HG03354 (cell line): ENCODE measurements at regions not wholly inside any gene's neighbourhood (a gene's known extent, or its start where the extent isn't known, plus 50 kb on each side); places are given as distances from the start of the nearest gene placed in this dataset.

Source experiments
- ATAC-seq: cut with Tn5 transposase; IDR thresholded peaks from one replicate; pipeline ENCODE4 v1.9.1; 2021; ENCODE audit warnings: mild to moderate bottlenecking; ENCODE audit not compliant: unreplicated experiment, poor library complexity, severe bottlenecking

DNA sequence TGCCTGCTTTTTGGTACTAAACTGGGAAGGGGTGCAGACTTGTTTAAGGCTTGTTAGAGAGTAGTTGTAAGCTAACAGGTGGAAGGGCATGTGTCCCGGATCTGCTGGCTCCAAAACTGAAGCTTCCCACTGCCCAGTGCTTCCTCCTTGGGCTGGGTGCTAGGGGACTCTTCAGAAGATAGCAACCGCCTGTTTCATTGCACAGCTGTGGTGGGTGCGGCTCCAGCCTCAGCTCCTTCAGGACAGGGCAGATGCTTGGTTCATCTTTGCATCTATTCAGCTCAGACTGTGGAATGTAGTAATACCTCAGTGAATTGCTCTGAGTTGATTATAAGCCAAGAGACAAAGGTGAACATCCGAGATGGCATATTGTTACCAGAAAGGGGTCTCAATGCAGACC, 527.1 kb downstream of the TYW1 start:
- ATAC-seq: no peak

DNA sequence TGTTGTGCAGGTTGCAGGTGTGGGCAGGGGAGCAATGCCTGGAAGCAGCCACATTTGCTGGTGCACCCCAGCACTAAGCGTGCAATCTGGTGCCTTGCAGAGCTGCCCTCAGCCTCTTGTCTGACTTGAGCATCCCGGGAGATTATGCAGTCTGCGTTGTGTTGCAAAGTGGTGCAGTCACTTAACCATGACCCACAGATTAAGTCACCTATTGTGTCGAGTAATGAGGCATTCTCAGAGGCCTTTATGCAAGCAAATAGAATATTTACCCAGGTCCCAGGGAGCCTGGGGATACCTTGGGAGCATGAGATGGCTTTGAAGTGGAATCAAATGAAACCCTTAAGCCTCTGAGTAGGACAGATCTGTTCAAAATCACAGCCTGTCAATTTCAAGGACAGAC, 529.0 kb downstream of the TYW1 start:
- ATAC-seq: no peak

DNA sequence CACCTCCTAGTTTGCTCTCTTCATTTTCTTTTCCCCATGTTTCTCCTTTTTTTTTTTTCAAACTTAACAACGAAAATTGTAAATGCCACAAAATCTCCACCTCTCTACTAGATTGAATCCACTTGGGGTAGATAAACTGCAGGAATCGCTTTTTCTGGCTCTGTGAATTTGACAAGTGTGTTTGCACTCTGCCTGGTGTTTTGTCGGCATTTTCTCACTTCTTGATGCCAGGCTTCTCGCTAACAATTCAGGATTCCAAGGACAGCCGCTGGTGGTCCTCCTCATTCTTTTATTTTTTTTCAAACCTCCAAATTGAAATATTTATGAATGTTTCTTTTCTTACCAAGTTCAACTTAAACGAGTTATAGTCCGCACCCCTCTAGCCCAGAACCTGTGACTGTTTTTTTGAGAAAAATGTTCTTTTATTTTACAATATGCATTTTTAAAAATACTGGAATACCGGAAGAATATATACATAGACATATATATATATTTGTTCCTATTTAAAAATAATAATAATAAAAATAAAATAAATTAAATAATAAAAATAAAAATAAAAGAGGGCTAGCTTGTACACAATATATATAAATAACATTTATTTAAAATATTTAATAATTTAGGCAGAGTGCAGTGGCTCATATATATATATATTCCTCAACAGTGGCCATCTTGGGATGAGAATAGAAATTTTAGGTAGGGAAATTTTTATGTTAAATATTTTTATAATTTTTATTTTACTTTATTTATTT, 538.8 kb downstream of the TYW1 start:
- ATAC-seq: no peak

DNA sequence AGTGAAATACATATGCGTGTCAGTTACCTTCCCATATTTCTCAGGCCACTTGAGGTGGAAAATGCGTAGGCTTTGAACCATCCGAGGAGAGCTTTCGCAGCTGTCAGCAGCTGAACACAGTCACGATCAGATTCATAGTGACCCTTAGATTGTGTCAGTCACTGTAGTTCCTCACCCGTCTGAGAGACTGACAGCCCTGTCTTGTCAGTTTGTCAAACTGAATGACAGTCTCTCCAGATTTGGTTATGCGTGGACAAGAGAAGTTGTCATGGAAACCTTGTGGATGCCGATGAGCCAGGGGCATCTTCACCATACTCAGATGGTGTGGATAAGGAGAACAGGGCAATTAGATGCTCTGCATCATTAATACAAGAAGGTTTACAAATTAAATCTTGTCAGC, 546.3 kb downstream of the TYW1 start:
- ATAC-seq: no peak

DNA sequence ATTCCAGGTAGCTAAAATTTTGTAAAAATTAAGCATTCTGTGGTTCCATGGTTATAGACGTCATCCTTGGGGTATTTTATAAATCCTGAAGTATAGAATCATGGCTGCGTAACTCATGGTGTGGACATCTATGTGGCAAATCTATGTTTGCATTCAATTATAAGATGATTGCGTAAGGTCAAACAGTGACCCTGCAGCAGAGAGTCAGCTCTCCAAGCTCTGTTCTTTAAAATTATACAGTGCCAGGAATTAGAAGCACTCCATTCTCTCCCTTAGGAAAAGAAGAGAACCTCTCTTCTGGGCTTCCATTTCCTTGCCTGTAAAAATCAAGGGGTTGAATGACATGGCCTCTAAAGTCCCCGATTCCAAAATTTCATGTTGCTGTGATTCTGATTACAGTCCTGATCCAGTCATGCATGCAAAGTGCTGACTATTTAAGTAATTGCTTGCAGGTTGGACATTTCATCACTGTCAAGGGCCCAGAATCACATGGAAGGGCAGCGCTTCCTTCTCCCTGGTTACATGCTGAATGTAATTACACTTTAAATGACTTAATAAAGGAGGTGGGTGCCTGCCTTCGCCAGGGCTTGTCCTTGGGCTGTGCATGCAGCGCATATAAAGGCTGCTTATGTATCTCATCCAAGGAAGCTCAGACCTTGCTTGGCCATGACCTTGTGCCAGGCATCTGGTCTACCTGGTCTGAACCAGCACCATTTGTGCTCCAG, 550.7 kb downstream of the TYW1 start:
- ATAC-seq: no peak

DNA sequence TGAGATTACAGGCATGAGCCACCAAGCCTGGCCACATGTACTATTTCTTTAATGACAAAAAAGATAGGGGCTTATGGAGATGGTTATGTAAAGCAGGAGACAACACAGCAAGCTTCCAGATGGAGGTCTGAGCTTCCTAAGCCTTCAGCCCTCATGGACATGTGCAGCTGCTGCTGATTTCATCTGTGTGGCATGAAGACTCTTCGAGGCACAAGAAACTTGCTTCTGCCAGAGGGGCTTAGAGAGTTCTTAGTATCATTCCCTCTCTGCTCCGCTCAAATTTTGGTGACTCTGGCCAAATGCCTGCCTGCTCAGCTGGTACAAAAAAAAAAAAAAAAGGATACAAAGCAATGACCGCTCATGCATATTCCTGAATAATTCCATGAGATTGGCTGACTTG, 552.5 kb downstream of the TYW1 start:
- ATAC-seq: no peak

DNA sequence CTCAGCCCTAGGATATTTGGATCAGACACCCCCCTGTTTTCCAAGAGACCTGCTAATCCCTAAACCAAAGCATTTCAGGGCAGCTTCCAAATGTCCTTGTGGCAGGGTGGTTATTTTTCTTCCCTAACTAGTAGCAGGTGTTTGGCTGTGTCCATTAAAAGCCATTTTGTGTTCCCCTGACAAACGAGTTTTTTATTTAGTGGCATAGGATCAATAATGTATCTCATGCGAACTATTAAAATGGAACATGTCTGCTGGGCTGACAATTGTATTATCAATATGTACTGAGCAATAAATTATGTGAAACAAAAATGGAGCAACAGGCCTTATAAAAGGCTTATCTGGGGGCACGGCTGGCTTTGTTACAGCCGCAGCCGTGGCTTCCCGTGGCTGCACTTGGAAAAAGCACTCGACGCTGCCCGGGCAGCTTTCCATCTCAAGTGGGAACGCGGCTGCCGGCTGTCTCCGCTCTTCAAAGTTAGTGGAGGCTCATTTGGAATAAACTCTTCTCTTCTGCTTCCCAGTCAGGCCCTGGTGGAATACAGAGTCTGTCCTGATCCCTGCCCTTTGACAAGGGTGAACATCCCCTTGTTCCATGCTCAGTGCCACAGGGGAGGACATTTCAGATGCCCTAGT, 554.3 kb downstream of the TYW1 start:
- ATAC-seq: no peak

DNA sequence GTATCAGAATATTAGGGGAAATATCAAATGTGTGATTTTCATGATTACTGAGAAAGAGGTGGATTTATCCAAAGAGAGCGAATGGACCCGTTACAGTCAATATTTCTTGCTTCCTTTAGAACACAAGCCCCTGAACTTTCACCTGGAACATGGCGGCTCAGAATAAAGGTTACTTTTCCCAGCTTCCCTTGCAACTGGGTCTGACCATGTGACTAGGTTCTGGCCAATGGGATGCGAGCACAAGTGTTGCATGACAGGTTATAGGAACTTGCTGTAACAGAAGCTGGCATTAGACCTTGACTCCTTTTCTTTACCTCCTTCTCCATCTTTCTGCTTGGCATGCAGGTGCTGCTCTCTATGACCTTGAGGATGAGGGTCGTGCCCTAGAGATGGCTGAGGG, 556.1 kb downstream of the TYW1 start:
- ATAC-seq: no peak

DNA sequence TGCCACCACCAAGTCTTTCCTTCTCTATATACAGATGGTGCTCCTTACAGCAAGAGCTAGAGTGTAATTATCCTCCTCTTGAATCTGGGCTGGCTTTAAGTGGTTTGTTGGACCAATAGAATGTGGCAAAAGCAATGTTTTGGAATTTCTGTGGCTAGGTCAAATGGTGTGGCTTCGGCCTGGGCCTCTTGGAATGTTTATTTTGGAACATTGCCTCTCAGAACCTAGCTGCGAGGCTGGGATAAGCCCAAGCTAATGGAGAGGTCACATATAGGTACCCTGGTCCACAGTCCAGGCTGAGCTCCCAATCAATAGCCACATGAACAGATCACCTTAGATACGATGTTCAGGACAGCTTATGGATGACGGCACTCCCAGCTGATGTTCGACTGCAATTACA, 556.7 kb downstream of the TYW1 start:
- ATAC-seq: no peak

DNA sequence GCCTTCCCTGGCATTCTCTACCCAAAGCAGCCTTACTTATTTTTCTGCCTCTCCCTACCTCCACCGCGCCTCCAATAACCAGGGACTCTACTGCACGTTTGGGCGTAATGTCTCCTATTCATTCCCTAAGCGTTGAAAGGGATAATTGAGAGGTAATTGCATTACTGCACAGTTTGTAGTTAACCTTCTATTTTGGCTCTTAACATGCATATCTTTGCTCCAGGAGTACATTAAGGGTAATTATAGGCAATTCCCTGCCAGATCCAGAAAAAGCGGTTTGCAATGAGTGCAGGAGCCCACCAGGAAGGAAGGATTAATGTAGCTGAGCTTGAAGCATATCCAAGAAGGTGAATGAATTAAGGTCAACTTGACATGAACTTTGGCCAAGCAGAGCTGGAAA, 558.4 kb downstream of the TYW1 start:
- no peak for ATAC-seq

DNA sequence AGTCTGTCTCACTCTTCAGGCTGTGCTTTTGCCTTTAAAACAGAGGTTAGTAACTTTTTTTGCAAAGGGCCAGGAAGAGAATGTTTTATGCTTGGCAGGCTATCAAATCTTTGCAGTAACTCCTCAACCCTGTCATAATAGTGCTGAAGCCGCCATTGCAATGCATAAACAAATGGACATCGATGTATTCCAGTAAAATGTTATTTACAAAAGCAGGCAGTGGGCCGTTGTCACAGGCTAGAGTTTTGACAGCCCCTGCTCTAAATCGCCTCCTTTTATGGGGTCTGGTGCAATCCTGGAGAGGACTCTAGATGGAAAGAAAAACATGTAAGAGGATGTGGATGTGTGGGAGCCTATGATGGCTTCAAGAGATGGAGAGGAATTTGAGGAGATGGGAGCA, 568.3 kb downstream of the TYW1 start:
- no peak for ATAC-seq

DNA sequence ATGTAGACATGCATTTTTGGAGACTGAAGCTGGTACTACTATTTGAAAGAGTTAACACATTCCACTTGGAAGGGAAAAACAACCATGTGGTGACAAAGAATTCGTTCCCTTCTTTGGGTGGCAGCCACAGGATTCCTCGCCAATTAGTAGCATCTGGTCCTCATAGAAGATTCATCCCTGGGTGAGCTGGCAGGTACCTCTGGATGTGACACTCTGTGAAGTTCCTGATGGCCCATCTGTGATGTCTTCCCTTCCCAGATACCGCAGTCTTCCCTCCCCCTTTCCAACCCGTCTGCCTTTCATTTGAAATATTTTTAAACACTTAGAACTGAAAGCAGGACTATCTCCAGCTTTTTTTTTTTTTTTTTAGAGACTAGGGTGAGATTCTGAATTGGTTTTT, 569.5 kb downstream of the TYW1 start:
- no peak for ATAC-seq

DNA sequence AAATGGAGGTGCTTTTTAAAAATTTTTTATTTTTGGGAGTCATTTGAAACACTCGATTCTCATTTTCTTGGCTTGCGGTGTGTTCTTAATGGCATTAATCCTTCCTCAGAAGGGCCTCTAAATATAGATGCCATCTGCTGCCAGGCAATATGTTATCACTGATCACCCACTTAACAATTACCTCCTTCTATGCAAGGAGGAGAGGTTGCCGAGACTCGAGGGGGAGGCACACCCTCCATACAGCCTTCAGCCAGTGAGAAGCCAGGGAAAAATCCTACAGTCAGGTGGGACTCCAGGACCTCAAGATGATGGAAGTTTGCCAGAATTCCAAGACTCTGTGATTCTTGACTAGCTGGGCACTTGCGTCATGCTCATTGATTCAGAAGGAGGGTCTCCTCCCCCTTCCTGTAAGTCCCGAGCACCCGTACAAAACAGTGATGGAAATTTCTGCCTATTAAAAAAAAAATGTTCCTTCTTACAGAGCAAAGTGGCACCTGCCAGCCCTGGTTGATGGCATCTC, 574.5 kb downstream of the TYW1 start:
- ATAC-seq: no peak

DNA sequence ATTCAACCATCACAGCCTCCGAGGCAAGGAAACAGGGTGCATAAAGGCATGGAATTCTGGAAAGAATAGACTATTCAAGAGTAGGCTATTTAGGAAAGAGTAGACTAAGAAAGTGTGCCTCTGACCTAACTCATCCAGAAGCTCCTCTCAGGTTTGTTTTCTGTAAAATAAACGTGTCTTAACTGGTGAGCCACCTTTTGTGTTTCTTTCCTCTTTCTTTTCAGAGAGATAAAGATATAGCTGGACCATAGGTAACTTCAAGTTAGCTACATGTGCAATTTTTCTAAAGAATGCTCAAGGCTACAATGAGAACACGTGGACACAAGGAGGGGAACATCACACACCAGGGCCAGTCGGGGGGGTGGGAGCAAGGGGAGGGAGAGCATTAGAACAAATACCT, 577.0 kb downstream of the TYW1 start:
- no peak for ATAC-seq

DNA sequence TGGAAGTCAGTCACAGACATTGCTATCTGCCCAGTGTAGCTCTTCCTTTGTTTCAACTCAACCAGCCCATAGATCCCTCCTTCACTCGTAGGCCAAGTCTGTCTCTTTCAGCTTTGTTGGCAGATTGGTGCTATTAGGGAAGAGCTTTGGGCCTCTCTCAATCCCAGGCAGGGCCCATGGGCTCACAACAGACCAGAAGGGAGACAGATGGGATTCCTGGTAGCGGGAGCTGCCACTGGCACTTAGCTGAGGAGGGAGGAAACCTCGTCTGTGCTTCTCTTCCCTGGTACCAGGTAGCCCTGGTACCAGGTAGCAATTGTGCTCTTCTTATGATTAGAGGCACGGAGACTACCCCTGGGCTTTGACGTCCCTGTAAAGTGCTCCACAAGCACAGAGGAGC, 592.0 kb downstream of the TYW1 start:
- no peak for ATAC-seq

DNA sequence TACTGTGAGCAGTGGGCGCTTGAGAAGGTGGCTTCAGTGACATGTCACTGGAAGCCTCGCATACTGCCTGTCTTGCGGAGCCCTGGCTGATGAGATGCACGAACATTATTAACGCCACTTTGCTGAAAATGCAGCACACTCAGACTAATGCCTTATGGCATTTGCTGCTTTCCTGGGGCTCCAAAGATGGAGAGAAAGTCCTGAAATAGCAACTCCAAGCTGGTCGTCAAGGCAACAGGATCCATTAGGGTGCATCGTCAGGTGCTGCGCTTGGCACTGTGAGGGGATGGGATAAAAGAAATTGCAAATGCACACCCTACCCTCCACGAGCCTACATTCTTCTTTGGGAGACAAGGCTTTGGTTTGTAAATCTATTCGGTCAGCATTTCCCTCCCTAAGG, 592.5 kb downstream of the TYW1 start:
- ATAC-seq: no peak

DNA sequence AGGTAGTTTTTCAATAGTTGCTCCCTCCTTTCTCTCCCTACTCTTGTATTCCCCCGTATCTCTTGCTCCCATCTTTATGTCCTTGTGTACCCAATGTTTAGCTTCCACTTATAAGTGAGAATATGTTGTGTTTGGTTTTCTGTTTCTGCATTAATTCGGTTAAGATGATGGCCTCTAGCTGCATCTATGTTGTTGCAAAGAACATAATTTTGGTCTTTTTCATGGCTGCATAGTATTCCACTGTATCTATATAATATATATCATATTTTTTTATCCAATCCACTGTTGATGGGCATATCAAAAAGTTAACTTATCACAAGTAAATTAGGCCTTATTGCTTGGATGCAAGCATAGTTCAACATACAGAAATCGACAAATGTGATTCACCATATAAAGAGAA, 594.0 kb downstream of the TYW1 start:
- no peak for ATAC-seq

DNA sequence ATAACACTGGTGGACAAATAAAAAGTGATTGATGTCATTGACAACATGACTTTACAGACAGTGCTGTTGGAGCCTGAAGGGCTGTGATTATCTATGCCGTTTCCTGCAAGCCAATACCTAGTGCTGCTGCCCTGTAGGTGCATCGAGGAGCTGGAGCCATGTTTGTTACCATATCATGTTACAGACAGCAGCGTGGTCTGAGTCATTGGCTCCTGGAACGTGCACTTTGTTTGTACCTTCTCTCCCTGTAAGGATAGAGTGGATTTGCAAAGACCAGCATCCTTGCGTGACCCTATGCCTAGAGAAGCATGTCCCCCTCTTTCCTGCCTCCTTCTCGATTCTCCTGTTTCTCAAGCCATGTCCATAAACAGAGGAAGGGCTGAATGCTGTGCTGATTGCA, 597.2 kb downstream of the TYW1 start:
- no peak for ATAC-seq

DNA sequence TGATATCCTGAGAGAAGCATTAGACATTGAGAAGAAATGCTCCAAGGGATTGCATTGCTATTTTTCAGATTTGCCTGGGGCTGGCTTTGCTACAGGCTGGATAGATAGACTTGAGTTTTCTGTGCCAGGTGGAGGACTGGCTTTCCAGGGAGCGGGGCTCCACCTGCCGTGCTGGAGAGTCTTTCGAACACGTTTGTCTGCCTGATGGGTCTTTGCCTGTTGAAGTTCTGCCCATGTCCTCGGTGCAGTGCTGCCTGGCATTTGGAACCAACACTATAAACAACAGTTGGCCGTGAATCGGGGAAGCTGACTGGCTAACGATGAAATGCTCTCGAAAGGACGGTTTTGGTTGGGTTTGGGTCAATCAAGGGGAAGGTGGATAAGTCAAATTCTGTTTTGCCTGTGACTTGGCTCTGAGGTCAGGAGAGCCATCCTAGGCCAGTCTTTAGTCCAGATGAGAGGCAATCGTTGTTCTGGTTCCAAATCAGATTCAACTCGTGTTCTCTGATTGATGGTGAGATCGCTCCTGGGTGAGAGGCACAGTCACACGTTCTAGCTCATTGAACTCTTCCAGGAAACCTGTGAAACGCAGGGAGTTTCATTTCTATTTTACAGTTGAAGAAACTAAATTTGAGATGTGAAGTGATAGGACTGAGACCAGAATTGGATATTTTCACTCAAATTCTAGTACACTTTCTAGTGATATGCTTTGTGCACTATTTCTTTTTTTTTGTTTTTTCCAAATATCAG, 599.0 kb downstream of the TYW1 start:
- no peak for ATAC-seq

DNA sequence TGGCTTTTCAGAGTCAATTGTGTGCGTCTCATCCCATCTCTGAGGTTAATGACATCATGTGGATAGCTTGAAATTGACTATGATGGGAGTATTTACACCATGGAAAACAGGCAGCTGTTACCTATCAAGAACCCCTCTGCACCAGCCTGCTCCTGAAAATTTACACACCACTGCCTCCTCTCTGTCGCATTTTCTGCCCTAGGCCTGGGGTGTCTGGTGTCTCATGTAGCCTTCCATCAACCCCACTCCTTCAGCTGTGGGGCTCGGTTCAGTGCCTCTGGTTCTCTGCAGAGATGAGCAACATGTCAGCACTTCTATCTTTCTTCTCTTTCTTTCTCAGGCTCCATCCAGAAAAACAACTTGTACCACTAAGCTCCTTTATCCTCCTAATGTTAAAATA, 600.5 kb downstream of the TYW1 start:
- ATAC-seq: no peak
